IMR-90 (cell line): ENCODE measurements at regions not wholly inside any gene's neighbourhood (a gene's known extent, or its start where the extent isn't known, plus 50 kb on each side); places are given as distances from the start of the nearest gene placed in this dataset.

ENCODE experiments used
- ATAC-seq: fragments of 200-7000 bp; cut with Tn5 transposase; 2 replicates; pipeline ENCODE4 v1.9.1; 2020; ENCODE audit warnings: low read depth, mild to moderate bottlenecking, moderate library complexity
- BruUV-seq: library from RNA; stranded (reverse); fragments of 400-500 nt; replicated peaks from 2 replicates; lab custom pipeline; 2021; lab: Mats Ljungman, UMichigan
- CTCF ChIA-PET: fragments of 300-600 bp; formaldehyde crosslinking; extraction: SDS; loops from one replicate; lab custom pipeline; 2021; ENCODE audit warnings: antibody characterized with exemption; lab: Yijun Ruan, JAX
- POLR2A ChIA-PET: fragments of 300-600 bp; sonication (Branson Sonifier 250); formaldehyde crosslinking; loops from one replicate; lab custom pipeline; 2022; ENCODE audit warnings: antibody characterized with exemption; ENCODE audit not compliant: unreplicated experiment; lab: Charles Lee
- DNase-seq: peaks from one replicate; pipeline ENCODE4 v3.0.0; 2013
- H2AFZ ChIP-seq: replicated peaks from 2 replicates; pipeline ENCODE3; 2013; ENCODE audit warnings: low read length, mild to moderate bottlenecking; ENCODE audit not compliant: poor library complexity
- H2AK5ac ChIP-seq: 2 replicates; pipeline ENCODE4 v1.6.1; 2013; ENCODE audit warnings: low read depth, low read length, inconsistent platforms
- H2AK9ac ChIP-seq: replicated peaks from 2 replicates; pipeline ENCODE3; 2013; ENCODE audit warnings: mild to moderate bottlenecking, low read depth, low read length, moderate library complexity; ENCODE audit not compliant: poor library complexity
- H2BK120ac ChIP-seq: 2 replicates; pipeline ENCODE4 v1.6.1; 2013; ENCODE audit warnings: low read depth, low read length, inconsistent platforms
- H2BK15ac ChIP-seq: 3 replicates; pipeline ENCODE4 v1.6.1; 2013; ENCODE audit warnings: low read depth, low read length, inconsistent platforms
- H2BK20ac ChIP-seq: 2 replicates; pipeline ENCODE4 v1.6.1; 2013; ENCODE audit warnings: low read depth, mild to moderate bottlenecking, inconsistent platforms, low read length, moderate library complexity
- H2BK5ac ChIP-seq: 2 replicates; pipeline ENCODE4 v1.6.1; 2013; ENCODE audit warnings: mild to moderate bottlenecking, low read depth, low read length, inconsistent platforms; ENCODE audit not compliant: poor library complexity, severe bottlenecking
- H3K14ac ChIP-seq: replicated peaks from 2 replicates; pipeline ENCODE4 v1.6.1; 2013; ENCODE audit warnings: low read depth, low read length, inconsistent platforms
- H3K18ac ChIP-seq: 2 replicates; pipeline ENCODE4 v1.6.1; 2013; ENCODE audit warnings: low read depth, low read length, control low read depth
- H3K23ac ChIP-seq: 2 replicates; pipeline ENCODE4 v1.6.1; 2013; ENCODE audit warnings: low read depth, low read length, inconsistent platforms
- H3K27ac ChIP-seq: 2 replicates; pipeline ENCODE4 v1.5.1; 2013; ENCODE audit warnings: mild to moderate bottlenecking, control low read depth, low read length; ENCODE audit not compliant: insufficient read depth
- H3K27me3 ChIP-seq: 2 replicates; pipeline ENCODE4 v1.6.1; 2013; ENCODE audit warnings: low read length; ENCODE audit not compliant: control insufficient read depth, insufficient read depth
- H3K36me3 ChIP-seq: 2 replicates; pipeline ENCODE4 v1.6.1; 2013; ENCODE audit warnings: low read length, mixed read lengths; ENCODE audit not compliant: control insufficient read depth, insufficient read depth
- H3K4ac ChIP-seq: 2 replicates; pipeline ENCODE4 v1.6.1; 2013; ENCODE audit warnings: low read depth, low read length, inconsistent platforms
- H3K4me1 ChIP-seq: 2 replicates; pipeline ENCODE4 v1.6.1; 2013; ENCODE audit warnings: low read length, mixed read lengths; ENCODE audit not compliant: control insufficient read depth, insufficient read depth
- H3K4me2 ChIP-seq: 2 replicates; pipeline ENCODE4 v1.6.1; 2013; ENCODE audit warnings: low read depth, mild to moderate bottlenecking, control low read depth, low read length, moderate library complexity
- H3K4me3 ChIP-seq: 2 replicates; pipeline ENCODE4 v1.5.1; 2013; ENCODE audit warnings: low read depth, mild to moderate bottlenecking, control low read depth, low read length, moderate library complexity; ENCODE audit not compliant: insufficient read depth
- H3K56ac ChIP-seq: 2 replicates; pipeline ENCODE4 v1.6.1; 2013; ENCODE audit warnings: low read length, inconsistent platforms; ENCODE audit not compliant: insufficient read depth; ENCODE audit errors: extremely low read depth
- H3K79me1 ChIP-seq, 2 experiments: 2 replicates each; pipeline ENCODE4 v1.6.1; 2013; ENCODE audit warnings: low read length in 2 of 2, inconsistent platforms in 1 of 2, low read depth in 1 of 2
- H3K9ac ChIP-seq: 2 replicates; pipeline ENCODE4 v1.6.1; 2013; ENCODE audit warnings: low read depth, low read length, control low read depth
- H3K9me1 ChIP-seq: 2 replicates; pipeline ENCODE4 v1.6.1; 2013; ENCODE audit warnings: low read length, inconsistent platforms; ENCODE audit not compliant: insufficient read depth
- H3K9me3 ChIP-seq: 2 replicates; pipeline ENCODE4 v1.6.1; 2013; ENCODE audit warnings: low read length; ENCODE audit not compliant: control insufficient read depth, insufficient read depth
- H4K20me1 ChIP-seq: 2 replicates; pipeline ENCODE4 v1.6.1; 2013; ENCODE audit warnings: low read length, inconsistent platforms; ENCODE audit not compliant: insufficient read depth
- H4K5ac ChIP-seq: 2 replicates; pipeline ENCODE4 v1.6.1; 2013; ENCODE audit warnings: mild to moderate bottlenecking, low read depth, low read length, control low read depth
- H4K8ac ChIP-seq, 2 experiments: 2 replicates each; pipeline ENCODE4 v1.6.1; 2013; ENCODE audit warnings: low read depth in 2 of 2, low read length in 2 of 2, control low read depth in 1 of 2, inconsistent platforms in 1 of 2
- H4K91ac ChIP-seq: 2 replicates; pipeline ENCODE4 v1.6.1; 2013; ENCODE audit warnings: low read depth, low read length, inconsistent platforms; ENCODE audit not compliant: insufficient read depth
- CEBPB ChIP-seq: IDR thresholded peaks from 2 replicates; pipeline ENCODE4 v1.6.1; 2012; ENCODE audit warnings: low read depth, low read length, improper control_type of control experiment
- ELK1 ChIP-seq: fragments of 150-350 bp; IDR thresholded peaks from 2 replicates; pipeline ENCODE4 v1.6.1; 2016; ENCODE audit warnings: low read depth, mild to moderate bottlenecking, low read length, moderate library complexity, borderline replicate concordance
- MAFK ChIP-seq: IDR thresholded peaks from 2 replicates; pipeline ENCODE4 v1.6.1; 2012; ENCODE audit warnings: low read depth, low read length, improper control_type of control experiment
- MAZ ChIP-seq: IDR thresholded peaks from 2 replicates; pipeline ENCODE4 v1.6.1; 2012; ENCODE audit warnings: low read depth, mild to moderate bottlenecking, low read length, improper control_type of control experiment, moderate library complexity, borderline replicate concordance
- MXI1 ChIP-seq: IDR thresholded peaks from 2 replicates; pipeline ENCODE4 v1.6.1; 2012; ENCODE audit warnings: low read depth, mild to moderate bottlenecking, low read length, moderate library complexity, borderline replicate concordance
- NFE2L2 ChIP-seq: fragments of 150-350 bp; IDR thresholded peaks from 2 replicates; pipeline ENCODE4 v1.6.1; 2016; ENCODE audit warnings: low read depth, mild to moderate bottlenecking, low read length
- POLR2A ChIP-seq: IDR thresholded peaks from 2 replicates; pipeline ENCODE4 v1.6.1; 2012; ENCODE audit warnings: mild to moderate bottlenecking, low read depth, low read length
- RAD21 ChIP-seq: IDR thresholded peaks from 2 replicates; pipeline ENCODE4 v1.6.1; 2012; ENCODE audit warnings: low read length, improper control_type of control experiment
- RCOR1 ChIP-seq: IDR thresholded peaks from 2 replicates; pipeline ENCODE4 v1.6.1; 2012; ENCODE audit warnings: mild to moderate bottlenecking, low read length, improper control_type of control experiment; ENCODE audit not compliant: insufficient replicate concordance
- RFX5 ChIP-seq: IDR thresholded peaks from 2 replicates; pipeline ENCODE4 v1.8.0; 2012; ENCODE audit warnings: low read depth, mild to moderate bottlenecking, low read length, moderate library complexity
- SMC3 ChIP-seq: fragments of 150-350 bp; IDR thresholded peaks from 2 replicates; pipeline ENCODE4 v1.6.1; 2016; ENCODE audit warnings: low read depth, mild to moderate bottlenecking, antibody characterized with exemption, low read length, moderate library complexity
- USF2 ChIP-seq: fragments of 150-350 bp; IDR thresholded peaks from 2 replicates; pipeline ENCODE4 v1.6.1; 2017; ENCODE audit warnings: mild to moderate bottlenecking, antibody characterized with exemption, low read length, low read depth
- WGBS, 2 experiments: methylation state at CpG; one replicate each; pipeline versions ENCODE4 v1.1.5 to v1.1.7; 2013; ENCODE audit warnings: missing lambda C conversion rate in 2 of 2; ENCODE audit not compliant: insufficient read length in 1 of 2; ENCODE audit errors: extremely low coverage in 2 of 2; 5-methylcytosine and 5-hydroxymethylcytosine counted together
- dilution Hi-C: fragments of 300-500 bp; cut with HindIII; formaldehyde crosslinking; loops from one replicate; pipeline ENCODE4 v1.14.3; 2018; ENCODE audit warnings: low sequenced_read_pairs; ENCODE audit not compliant: unreplicated experiment
- in situ Hi-C: fragments of 300-500 bp; cut with MboI; formaldehyde crosslinking; loops from 3 replicates; pipeline ENCODE4 v1.14.3; 2019; ENCODE audit warnings: low sequenced_read_pairs, inconsistent platforms, mixed read lengths
- intact Hi-C: fragments of 100-400 bp; cut with micrococcal nuclease; formaldehyde crosslinking; loops from 2 replicates; pipeline ENCODE4 v1.10.0; 2022

GRCh38 chr17:14581186-14581830 lies 280.4 kb downstream of the HS3ST3B1 start:
- H3K4ac ChIP-seq, result no peak overlapping the region
- H3K79me1 ChIP-seq, result no peaks in the 10 kb centered on the region
- POLR2A ChIA-PET, result no interaction called here
- dilution Hi-C loops, result no loop called here
- H3K14ac ChIP-seq, result no peak overlapping the region
- no peak overlapping the region for H3K4me3 ChIP-seq
- H3K23ac ChIP-seq, result no peak overlapping the region
- intact Hi-C loops, result no loop called here
- no peaks in the 10 kb centered on the region for H3K36me3 ChIP-seq
- in situ Hi-C loops, result no loop called here
- CTCF ChIA-PET, result no interaction called here
- 86% methylated on average over 1 of the region's 10 CpGs; no CpG with 5 or more reads in 1 of the 2 experiments for WGBS, 2 experiments
- TF ChIP-seq MXI1 (no peak), MAFK (no peak), RAD21 (no peak), RCOR1 (no peak), POLR2A (no peak), SMC3 (no peak), NFE2L2 (no peak), ELK1 (no peak), USF2 (no peak), CEBPB (no peak), MAZ (no peak), RFX5 (no peak)
- no peak overlapping the region for H2AK9ac ChIP-seq
- no TSS peak for BruUV-seq
- no peaks in the 10 kb centered on the region for H4K20me1 ChIP-seq
- H2AK5ac ChIP-seq, result no peak overlapping the region
- no peak overlapping the region for H3K9ac ChIP-seq
- no peak overlapping the region for H2BK15ac ChIP-seq
- H3K27ac ChIP-seq, result no peak overlapping the region
- no peaks in the 10 kb centered on the region for H3K4me1 ChIP-seq
- H4K5ac ChIP-seq, result no peak overlapping the region
- H3K9me1 ChIP-seq, result no peaks in the 10 kb centered on the region
- H2BK5ac ChIP-seq, result no peak overlapping the region
- H3K56ac ChIP-seq, result no peak overlapping the region
- no peak overlapping the region for H3K18ac ChIP-seq
- DNase-seq (no peak), ATAC-seq (no peak)
- no peak overlapping the region for H2BK20ac ChIP-seq
- no peak overlapping the region for H3K4me2 ChIP-seq
- H4K8ac ChIP-seq, result no peak overlapping the region
- H2AFZ ChIP-seq, result no peak overlapping the region
- peaks cover 3% of the 10 kb centered on the region for H3K27me3 ChIP-seq
- no peak overlapping the region for H4K91ac ChIP-seq
- H3K9me3 ChIP-seq, result no peaks in the 10 kb centered on the region
- H2BK120ac ChIP-seq, result no peak overlapping the region
